SW 1271 (cell line): ENCODE measurements at regions not wholly inside any gene's neighbourhood (a gene's known extent, or its start where the extent isn't known, plus 50 kb on each side); places are given as distances from the start of the nearest gene placed in this dataset.
"Not testable (repeated sequence)": the region's sequence is repeated elsewhere in the genome, so short reads cannot be mapped to it uniquely, and the experiment has no call there.

Experiments used
- DNase-seq, 2 experiments: peaks; one replicate each; lab custom pipeline; 2025; lab: John Stamatoyannopoulos, UW

DNA sequence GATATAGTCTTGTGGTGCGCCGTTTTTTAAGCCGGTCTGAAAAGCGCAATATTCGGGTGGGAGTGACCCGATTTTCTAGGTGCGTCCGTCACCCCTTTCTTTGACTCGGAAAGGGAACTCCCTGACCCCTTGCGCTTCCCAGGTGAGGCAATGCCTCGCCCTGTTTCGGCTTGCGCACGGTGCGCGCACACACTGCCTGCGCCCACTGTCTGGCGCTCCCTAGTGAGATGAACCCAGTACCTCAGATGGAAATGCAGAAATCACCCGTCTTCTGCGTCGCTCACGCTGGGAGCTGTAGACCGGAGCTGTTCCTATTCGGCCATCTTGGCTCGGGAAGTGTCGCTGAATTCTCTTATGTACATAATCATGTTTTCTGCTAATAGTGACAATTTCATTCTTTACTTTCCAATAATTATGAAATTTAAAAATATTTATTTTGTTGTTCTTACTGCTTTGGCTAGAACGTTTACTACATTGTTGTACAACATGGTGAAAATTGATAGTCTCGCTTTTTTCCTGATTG lies 61.2 kb upstream of the MINDY3 start:
- DNase-seq: not testable (repeated sequence)

GRCh38 chr10:15931376-15931775 lies 71.1 kb upstream of the MINDY3 start:
- no peak for DNase-seq

DNA sequence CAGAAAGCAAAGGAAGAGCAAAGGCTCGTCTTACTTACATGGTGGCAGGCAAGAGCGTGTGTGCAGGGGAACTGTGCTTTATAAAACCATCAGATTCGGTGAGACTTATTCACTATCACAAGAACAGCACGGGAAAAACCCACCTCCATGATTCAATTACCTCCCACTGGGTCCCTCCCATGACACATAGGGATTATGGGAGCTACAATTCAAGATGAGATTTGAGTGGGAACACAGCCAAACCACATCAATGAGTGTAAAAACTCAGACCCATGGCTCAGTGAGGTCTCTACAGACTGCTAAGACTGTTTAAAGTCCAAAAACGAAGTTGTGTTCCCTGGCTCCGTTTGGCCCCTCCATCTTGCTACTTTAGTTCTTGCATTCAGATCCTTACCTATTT lies 79.2 kb upstream of the MINDY3 start:
- DNase-seq: not testable (repeated sequence)

GRCh38 chr10:15943426-15943825 lies 83.1 kb upstream of the MINDY3 start:
- DNase-seq: no peak

DNA sequence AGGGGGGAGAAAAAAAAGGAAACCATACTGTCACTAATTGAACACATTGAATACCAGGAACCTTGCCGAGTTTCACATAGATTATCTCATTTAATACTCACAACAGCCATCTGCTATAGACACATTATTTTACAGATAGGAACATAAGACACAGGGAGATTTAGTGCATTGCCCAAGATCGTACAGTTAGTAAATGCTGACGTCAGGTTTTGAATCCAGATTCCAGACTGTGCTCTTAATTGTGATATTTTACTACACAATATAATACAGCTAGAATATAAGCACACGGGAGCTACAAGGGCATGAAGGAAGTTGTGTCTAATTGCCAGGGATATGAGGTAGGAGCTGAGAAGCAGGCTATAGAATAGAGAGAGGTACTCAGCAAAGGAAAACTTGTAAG lies 93.9 kb upstream of the MINDY3 start:
- no peak for DNase-seq

DNA sequence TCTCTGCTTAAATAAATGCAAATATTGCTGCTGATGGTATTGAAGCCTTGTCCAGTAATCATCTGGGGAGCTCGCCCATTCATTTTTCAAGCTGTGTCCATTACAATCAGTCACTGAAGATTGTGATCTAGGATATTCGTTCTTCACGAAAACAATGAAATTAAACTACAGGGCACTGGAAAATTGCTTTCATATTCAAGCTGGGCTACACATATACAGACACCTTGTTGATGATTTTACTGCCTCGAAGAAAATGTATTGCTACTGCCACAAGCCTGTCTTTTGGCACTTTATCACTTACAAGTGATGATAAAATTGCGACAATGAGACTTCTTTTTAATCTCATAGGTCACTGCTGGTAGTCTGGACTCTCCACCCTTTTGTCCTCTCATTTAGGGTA lies 100.0 kb upstream of the MINDY3 start:
- DNase-seq: no peak

GRCh38 chr10:15972736-15973135 lies 112.4 kb upstream of the MINDY3 start:
- DNase-seq: not testable (repeated sequence)

- no peak for DNase-seq
Measured at GRCh38 chr10:15985690-15986089, 125.4 kb upstream of the MINDY3 start.

GRCh38 chr10:15990535-15991129 lies 130.3 kb upstream of the MINDY3 start:
- DNase-seq: no peak

DNA sequence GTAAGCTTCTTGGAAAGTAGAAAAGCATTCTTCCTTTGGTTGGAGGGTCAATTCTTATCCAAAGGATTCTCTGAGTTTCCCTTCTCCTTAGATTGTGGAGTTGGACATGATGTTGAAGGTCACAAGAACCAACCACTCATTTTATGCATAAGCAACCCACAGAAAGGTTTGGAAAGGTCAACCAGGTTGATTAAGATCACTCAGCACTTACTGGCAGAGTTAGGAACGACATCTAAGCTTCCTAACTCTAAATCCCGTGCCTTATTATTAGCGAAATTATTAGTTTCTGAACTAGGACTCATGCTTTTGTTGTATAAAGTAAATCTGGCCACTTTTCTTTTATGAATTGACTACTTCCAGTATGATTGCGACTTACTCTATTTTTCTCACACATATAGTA lies 137.0 kb upstream of the MINDY3 start:
- DNase-seq: no peak

GRCh38 chr10:16001581-16001980 lies 141.3 kb upstream of the MINDY3 start:
- DNase-seq: no peak

DNA sequence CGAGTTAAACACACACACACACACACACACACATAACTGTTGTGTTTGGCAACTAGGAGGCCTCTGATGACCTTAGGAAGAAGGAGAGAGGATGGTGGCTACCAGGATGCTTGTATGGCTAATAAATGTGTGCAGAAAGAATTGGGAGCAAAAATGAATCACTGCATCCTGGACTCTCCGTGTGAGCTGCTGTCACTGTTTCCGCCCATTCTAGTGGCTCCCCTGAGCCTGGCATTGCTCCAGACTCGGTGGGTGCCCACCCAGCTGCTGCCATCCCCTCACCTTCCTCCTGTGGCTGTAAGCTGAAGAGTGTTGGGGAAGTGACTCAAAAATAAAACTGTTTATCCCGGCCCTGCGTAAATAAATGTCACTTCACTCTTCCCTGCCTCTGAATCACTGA lies 149.5 kb upstream of the MINDY3 start:
- DNase-seq: no peak

DNA sequence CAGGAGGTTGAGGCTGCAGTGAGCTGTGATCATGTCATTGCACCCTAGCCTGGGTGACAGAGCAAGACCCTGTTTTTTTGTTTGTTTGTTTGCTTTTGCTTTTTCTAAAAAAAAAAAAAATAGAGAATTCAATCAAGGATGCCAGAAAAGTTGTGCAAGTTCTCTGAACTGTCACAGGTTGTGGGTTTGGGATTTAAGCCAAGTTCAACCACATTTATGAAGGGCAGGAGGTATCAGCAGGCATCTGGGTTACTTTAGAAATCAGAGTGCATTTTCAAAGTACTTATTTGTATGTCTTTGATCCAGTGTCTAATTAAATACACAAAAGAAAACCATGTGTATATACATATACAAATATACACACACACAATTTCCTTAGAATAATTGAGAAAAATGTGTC lies 151.2 kb upstream of the MINDY3 start:
- DNase-seq: no peak

DNA sequence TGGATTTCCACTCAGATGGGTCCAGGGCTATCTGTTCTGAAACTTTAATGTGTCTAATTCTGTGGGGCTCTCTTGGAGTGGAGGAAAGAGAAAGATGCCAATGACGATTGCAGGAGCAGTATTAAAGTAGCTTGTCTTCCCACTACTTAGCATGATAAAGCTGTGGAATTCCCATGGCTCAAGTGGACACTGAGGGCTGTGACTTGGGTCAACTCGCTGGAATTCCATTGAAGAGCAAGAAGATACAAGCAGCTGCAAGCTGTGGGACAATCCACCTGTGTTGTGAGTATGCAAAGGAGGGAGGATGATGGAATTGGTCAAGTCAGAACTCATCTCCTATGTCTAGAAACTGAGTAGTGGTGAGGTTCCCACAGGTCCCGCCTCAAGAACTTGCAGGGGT lies 154.2 kb upstream of the MINDY3 start:
- no peak for DNase-seq

DNA sequence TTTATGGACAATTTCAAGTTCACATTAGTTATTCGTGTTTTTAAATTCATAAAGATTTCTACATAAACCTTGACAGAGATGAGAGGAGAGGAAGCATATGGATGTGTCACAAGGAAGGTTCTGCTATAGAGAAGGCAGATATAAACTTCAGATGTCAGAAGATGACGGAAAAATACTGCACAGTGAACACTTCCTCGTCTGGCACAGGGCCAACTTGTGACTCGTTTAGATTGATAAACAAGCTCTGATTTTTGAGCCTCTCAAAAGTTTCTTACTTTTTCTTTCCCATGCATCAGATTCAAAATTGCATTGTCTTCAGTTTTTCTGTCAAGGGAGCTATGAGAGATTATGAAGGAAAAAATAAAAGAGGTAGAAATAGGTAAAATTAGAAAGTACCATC lies 156.4 kb upstream of the MINDY3 start:
- no peak for DNase-seq

- DNase-seq: no peak
Measured at GRCh38 chr10:16020836-16021235, 160.5 kb upstream of the MINDY3 start.

GRCh38 chr10:16026832-16027231 lies 166.5 kb upstream of the MINDY3 start:
- DNase-seq: not testable (repeated sequence)

DNA sequence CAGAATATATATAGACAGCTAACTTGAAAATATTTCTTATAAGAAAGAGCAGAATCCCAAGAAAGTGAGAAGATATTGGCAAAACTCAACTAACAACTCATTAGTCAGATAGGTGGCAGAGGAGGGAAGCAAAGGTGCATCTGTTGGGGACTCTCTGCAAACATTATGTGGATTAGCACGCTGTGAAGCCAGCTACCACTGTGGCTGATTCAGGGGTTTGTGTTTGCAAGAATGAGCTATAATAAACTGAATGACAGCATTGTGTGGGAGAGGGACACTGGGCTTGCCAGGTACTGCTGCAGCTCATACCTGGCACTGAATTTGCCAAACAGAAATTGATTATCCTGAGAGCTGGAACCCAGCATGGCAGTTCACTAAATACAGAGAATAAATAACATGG lies 170.3 kb upstream of the MINDY3 start:
- DNase-seq: no peak

- DNase-seq: no peak
Measured at GRCh38 chr10:16049050-16049449, 188.7 kb upstream of the MINDY3 start.

- no peak for DNase-seq
Measured at GRCh38 chr10:16049782-16050181, 189.5 kb upstream of the MINDY3 start.

DNA sequence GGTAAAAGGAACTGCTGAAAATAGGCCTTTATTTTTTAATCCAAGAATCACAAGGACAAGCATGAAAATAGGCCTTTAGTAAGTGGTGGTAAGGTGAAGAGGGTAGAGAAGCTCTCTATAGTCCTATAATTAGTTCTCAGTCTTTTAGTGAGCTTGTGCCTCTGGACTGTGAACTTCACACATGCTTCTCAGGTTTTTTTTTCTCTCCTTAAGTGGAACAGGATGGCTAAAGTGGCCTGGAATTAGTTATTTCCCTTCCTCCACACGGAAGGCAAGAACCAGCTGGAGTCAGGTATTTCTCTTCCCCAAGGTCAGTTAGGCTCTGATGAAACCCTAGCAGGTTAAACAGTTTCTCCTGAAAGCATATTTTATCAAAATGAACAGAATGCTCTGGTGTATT lies 203.0 kb upstream of the MINDY3 start:
- no peak for DNase-seq

DNA sequence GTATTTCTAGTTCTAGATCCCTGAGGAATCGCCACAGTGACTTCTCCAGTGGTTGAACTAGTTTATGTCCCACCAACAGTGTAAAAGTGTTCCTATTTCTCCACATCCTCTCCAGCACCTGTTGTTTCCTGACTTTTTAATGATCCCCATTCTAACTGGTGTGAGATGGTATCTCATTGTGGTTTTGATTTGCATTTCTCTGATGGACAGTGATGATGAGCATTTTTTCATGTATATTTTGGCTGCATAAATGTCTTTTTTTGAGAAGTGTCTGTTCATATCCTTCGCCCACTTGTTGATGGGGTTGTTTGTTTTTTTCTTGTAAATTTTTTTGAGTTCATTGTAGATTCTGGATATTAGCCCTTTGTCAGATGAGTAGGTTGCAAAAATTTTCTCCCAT lies 223.2 kb upstream of the MINDY3 start:
- DNase-seq: not testable (repeated sequence)

- DNase-seq: no peak
Measured at GRCh38 chr10:16105082-16105481, 244.8 kb upstream of the MINDY3 start.
